Activated CD8-positive, alpha-beta T cell treated with anti-CD3 and anti-CD28 coated beads, Interleukin-2, amount 10 ng/mL, durations not matched to agents 7 days and 5 days (primary cell): ENCODE measurements at regions not wholly inside any gene's neighbourhood (a gene's known extent, or its start where the extent isn't known, plus 50 kb on each side); places are given as distances from the start of the nearest gene placed in this dataset.

Experiments used
- ATAC-seq: fragments of 150-1000 bp; cut with Tn5 transposase; one replicate; pipeline ENCODE4 v1.10.0; 2021; ENCODE audit warnings: moderate library complexity
- CTCF ChIA-PET: fragments of 350-600 bp; sonication (Branson Sonifier 250); formaldehyde crosslinking; loops from one replicate; lab custom pipeline; 2021; ENCODE audit warnings: antibody characterized with exemption; lab: Charles Lee
- POLR2A ChIA-PET: fragments of 350-600 bp; sonication (Branson Sonifier 250); formaldehyde crosslinking; loops from one replicate; lab custom pipeline; 2021; ENCODE audit warnings: antibody characterized with exemption; lab: Charles Lee
- DNase-seq: peaks from one replicate; pipeline ENCODE4 v3.0.0-alpha.2; 2020
- H3K27ac Mint-ChIP-seq: one replicate; pipeline ENCODE4 v1.8.0; 2021; ENCODE audit warnings: mild to moderate bottlenecking, mixed read lengths
- H3K27me3 Mint-ChIP-seq: one replicate; pipeline ENCODE4 v1.8.0; 2021; ENCODE audit warnings: low read depth, mixed read lengths
- H3K36me3 Mint-ChIP-seq: one replicate; pipeline ENCODE4 v1.8.0; 2021; ENCODE audit warnings: low read depth, mixed read lengths
- H3K4me1 Mint-ChIP-seq: one replicate; pipeline ENCODE4 v1.8.0; 2021; ENCODE audit warnings: low read depth, mixed read lengths
- H3K4me3 Mint-ChIP-seq: one replicate; pipeline ENCODE4 v1.8.0; 2021; ENCODE audit warnings: mild to moderate bottlenecking, mixed read lengths
- H3K9me3 Mint-ChIP-seq: one replicate; pipeline ENCODE4 v1.8.0; 2022; ENCODE audit warnings: mixed read lengths; ENCODE audit not compliant: insufficient read depth

- ChIA-PET POLR2A (no interaction called here), CTCF (interaction anchor here (1.3 to 1.8 kb wide), 5 partner anchors 13 to 64 kb away, joined by 3 to 4 read pairs (median 4); no protein-coding TSS in a partner anchor)
- ATAC-seq: no peak
- no peak overlapping the region for H3K27ac Mint-ChIP-seq
- no peak for DNase-seq
- H3K4me3 Mint-ChIP-seq: no peak overlapping the region
- no peaks in the 10 kb centered on the region for H3K36me3 Mint-ChIP-seq
- H3K27me3 Mint-ChIP-seq: no peaks in the 10 kb centered on the region
- no peaks in the 10 kb centered on the region for H3K4me1 Mint-ChIP-seq
- no peaks in the 10 kb centered on the region for H3K9me3 Mint-ChIP-seq
Measured at GRCh38 chr4:159765382-159765781, 662.5 kb downstream of the RAPGEF2 start.

- ATAC-seq (no peak), DNase-seq (no peak)
- Mint-ChIP-seq H3K27me3 (no peaks in the 10 kb centered on the region), H3K9me3 (no peaks in the 10 kb centered on the region), H3K36me3 (no peaks in the 10 kb centered on the region), H3K27ac (no peak overlapping the region), H3K4me3 (no peak overlapping the region), H3K4me1 (no peaks in the 10 kb centered on the region)
- POLR2A ChIA-PET: no interaction called here
- CTCF ChIA-PET: no interaction called here
Measured at GRCh38 chr4:159766241-159766640, 663.4 kb downstream of the RAPGEF2 start.

GRCh38 chr4:159767406-159767805 lies 664.5 kb downstream of the RAPGEF2 start:
- ATAC-seq: no peak
- no peak overlapping the region for H3K4me3 Mint-ChIP-seq

GRCh38 chr4:159768016-159768415 lies 665.1 kb downstream of the RAPGEF2 start:
- ChIA-PET POLR2A (no interaction called here), CTCF (no interaction called here)
- Mint-ChIP-seq H3K9me3 (no peaks in the 10 kb centered on the region), H3K27ac (no peak overlapping the region), H3K4me1 (no peaks in the 10 kb centered on the region), H3K36me3 (no peaks in the 10 kb centered on the region), H3K4me3 (no peak overlapping the region), H3K27me3 (no peaks in the 10 kb centered on the region)
- ATAC-seq: no peak
- no peak for DNase-seq

More at GRCh38 chr4:159767406-159767805, 664.5 kb downstream of the RAPGEF2 start:
- Mint-ChIP-seq H3K36me3 (no peaks in the 10 kb centered on the region), H3K4me1 (no peaks in the 10 kb centered on the region), H3K9me3 (no peaks in the 10 kb centered on the region), H3K27me3 (no peaks in the 10 kb centered on the region), H3K27ac (no peak overlapping the region)
- no peak for DNase-seq
- ChIA-PET CTCF (no interaction called here), POLR2A (no interaction called here)

GRCh38 chr4:159770401-159770800 lies 667.5 kb downstream of the RAPGEF2 start:
- H3K27me3 Mint-ChIP-seq: no peaks in the 10 kb centered on the region
- no peak for DNase-seq
- CTCF ChIA-PET: no interaction called here
- no peaks in the 10 kb centered on the region for H3K36me3 Mint-ChIP-seq
- POLR2A ChIA-PET: no interaction called here
- H3K27ac Mint-ChIP-seq: no peak overlapping the region
- no peak for ATAC-seq
- H3K9me3 Mint-ChIP-seq: no peaks in the 10 kb centered on the region
- no peak overlapping the region for H3K4me3 Mint-ChIP-seq
- H3K4me1 Mint-ChIP-seq: no peaks in the 10 kb centered on the region

- no peaks in the 10 kb centered on the region for H3K27me3 Mint-ChIP-seq
- no peak overlapping the region for H3K4me3 Mint-ChIP-seq
- ATAC-seq (no peak), DNase-seq (no peak)
- no peaks in the 10 kb centered on the region for H3K36me3 Mint-ChIP-seq
- no peaks in the 10 kb centered on the region for H3K9me3 Mint-ChIP-seq
- no peaks in the 10 kb centered on the region for H3K4me1 Mint-ChIP-seq
- ChIA-PET CTCF (no interaction called here), POLR2A (no interaction called here)
- no peak overlapping the region for H3K27ac Mint-ChIP-seq
Measured at GRCh38 chr4:159770969-159771368, 668.1 kb downstream of the RAPGEF2 start.

- no peaks in the 10 kb centered on the region for H3K9me3 Mint-ChIP-seq
- no peak for ATAC-seq
- ChIA-PET POLR2A (no interaction called here), CTCF (no interaction called here)
- H3K27me3 Mint-ChIP-seq: no peaks in the 10 kb centered on the region
- H3K27ac Mint-ChIP-seq: no peak overlapping the region
- no peak overlapping the region for H3K4me3 Mint-ChIP-seq
- DNase-seq: no peak
- H3K36me3 Mint-ChIP-seq: no peaks in the 10 kb centered on the region
- H3K4me1 Mint-ChIP-seq: no peaks in the 10 kb centered on the region
Measured at GRCh38 chr4:159776961-159777360, 674.1 kb downstream of the RAPGEF2 start.

GRCh38 chr4:159777689-159778088 lies 674.8 kb downstream of the RAPGEF2 start:
- DNase-seq (no peak), ATAC-seq (no peak)
- ChIA-PET POLR2A (no interaction called here), CTCF (no interaction called here)
- no peaks in the 10 kb centered on the region for H3K4me1 Mint-ChIP-seq
- no peak overlapping the region for H3K4me3 Mint-ChIP-seq
- no peaks in the 10 kb centered on the region for H3K9me3 Mint-ChIP-seq
- no peak overlapping the region for H3K27ac Mint-ChIP-seq
- no peaks in the 10 kb centered on the region for H3K27me3 Mint-ChIP-seq
- H3K36me3 Mint-ChIP-seq: no peaks in the 10 kb centered on the region

- ChIA-PET POLR2A (no interaction called here), CTCF (no interaction called here)
- Mint-ChIP-seq H3K4me3 (no peak overlapping the region), H3K27ac (no peak overlapping the region), H3K9me3 (no peaks in the 10 kb centered on the region), H3K36me3 (no peaks in the 10 kb centered on the region), H3K4me1 (no peaks in the 10 kb centered on the region), H3K27me3 (no peaks in the 10 kb centered on the region)
- ATAC-seq (no peak), DNase-seq (no peak)
Measured at GRCh38 chr4:159778298-159778697, 675.4 kb downstream of the RAPGEF2 start.

- POLR2A ChIA-PET: no interaction called here
- H3K9me3 Mint-ChIP-seq: no peaks in the 10 kb centered on the region
- no peak overlapping the region for H3K27ac Mint-ChIP-seq
- CTCF ChIA-PET: no interaction called here
- H3K36me3 Mint-ChIP-seq: no peaks in the 10 kb centered on the region
- no peak for ATAC-seq
- no peaks in the 10 kb centered on the region for H3K4me1 Mint-ChIP-seq
- H3K27me3 Mint-ChIP-seq: no peaks in the 10 kb centered on the region
- no peak overlapping the region for H3K4me3 Mint-ChIP-seq
- no peak for DNase-seq
Measured at GRCh38 chr4:159779716-159780115, 676.8 kb downstream of the RAPGEF2 start.

- H3K9me3 Mint-ChIP-seq: peaks cover under 1% of the 10 kb centered on the region
- no peak overlapping the region for H3K4me3 Mint-ChIP-seq
- ChIA-PET POLR2A (no interaction called here), CTCF (no interaction called here)
- H3K36me3 Mint-ChIP-seq: no peaks in the 10 kb centered on the region
- ATAC-seq (no peak), DNase-seq (no peak)
- H3K27ac Mint-ChIP-seq: no peak overlapping the region
- no peaks in the 10 kb centered on the region for H3K4me1 Mint-ChIP-seq
- no peaks in the 10 kb centered on the region for H3K27me3 Mint-ChIP-seq
Measured at GRCh38 chr4:159780196-159780922, 677.5 kb downstream of the RAPGEF2 start.

GRCh38 chr4:159787901-159788300 lies 685.0 kb downstream of the RAPGEF2 start:
- DNase-seq (no peak), ATAC-seq (no peak)
- Mint-ChIP-seq H3K27me3 (no peaks in the 10 kb centered on the region), H3K4me1 (no peaks in the 10 kb centered on the region), H3K36me3 (no peaks in the 10 kb centered on the region), H3K27ac (no peak overlapping the region), H3K4me3 (no peak overlapping the region), H3K9me3 (peaks cover 4% of the 10 kb centered on the region)
- ChIA-PET CTCF (no interaction called here), POLR2A (no interaction called here)

GRCh38 chr4:159791334-159791733 lies 688.5 kb downstream of the RAPGEF2 start:
- CTCF ChIA-PET: no interaction called here
- Mint-ChIP-seq H3K4me1 (no peaks in the 10 kb centered on the region), H3K27ac (no peak overlapping the region), H3K9me3 (no peaks in the 10 kb centered on the region), H3K36me3 (no peaks in the 10 kb centered on the region), H3K27me3 (no peaks in the 10 kb centered on the region), H3K4me3 (no peak overlapping the region)
- POLR2A ChIA-PET: no interaction called here
- no peak for DNase-seq
- no peak for ATAC-seq
